SK-N-SH (cell line): ENCODE measurements at regions not wholly inside any gene's neighbourhood (a gene's known extent, or its start where the extent isn't known, plus 50 kb on each side); places are given as distances from the start of the nearest gene placed in this dataset.

Experiments used
- CTCF ChIA-PET: fragments of 300-600, 350-600 bp; formaldehyde crosslinking; extraction: SDS; loops from one replicate; lab custom pipeline; 2021; lab: Yijun Ruan, JAX
- POLR2A ChIA-PET: fragments of 350-600 bp; sonication (Branson Sonifier 250); formaldehyde crosslinking; extraction: SDS; loops from one replicate; lab custom pipeline; 2020; ENCODE audit warnings: antibody characterized with exemption, inconsistent platforms; lab: Yijun Ruan, JAX
- DNase-seq: peaks from one replicate; pipeline ENCODE4 v3.0.0; 2012
- H2AFZ ChIP-seq: fragments of 200-600 bp; sonication (generic); 2 replicates; pipeline ENCODE4 v1.8.1; 2016; ENCODE audit warnings: antibody characterized with exemption, mild to moderate bottlenecking, low read depth
- H3F3A ChIP-seq: fragments of 200-600 bp; sonication (generic); replicated peaks from 2 replicates; pipeline ENCODE3; 2016; ENCODE audit warnings: antibody characterized with exemption, mild to moderate bottlenecking; ENCODE audit not compliant: insufficient read depth
- H3K27ac ChIP-seq, 2 experiments: fragments of 200-500 bp in 1 of 2; fragments of 200-600 bp in 1 of 2; sonication (Bioruptor generic) in 1 of 2; sonication (generic), shearing (Covaris generic) in 1 of 2; 2 replicates each; pipeline versions ENCODE4 v1.5.1 to v1.6.1; 2014 to 2016; ENCODE audit warnings: low read depth in 2 of 2, inconsistent platforms in 1 of 2, low read length in 1 of 2, mild to moderate bottlenecking in 1 of 2, mixed read lengths in 1 of 2
- H3K27me3 ChIP-seq: fragments of 200-600 bp; sonication (generic), shearing (Covaris generic); 2 replicates; pipeline ENCODE4 v1.6.1; 2016; ENCODE audit warnings: mixed run types; ENCODE audit not compliant: insufficient read depth
- H3K36me3 ChIP-seq, 2 experiments: fragments of 200-500 bp in 1 of 2; fragments of 200-600 bp in 1 of 2; sonication (Bioruptor generic) in 1 of 2; sonication (generic) in 1 of 2; replicated peaks in 1 of 2; 2 replicates each; pipeline versions ENCODE3 to v1.5.1; 2014 to 2016; ENCODE audit warnings: low read length in 1 of 2, mild to moderate bottlenecking in 1 of 2; ENCODE audit not compliant: insufficient read depth in 2 of 2, control insufficient read depth in 1 of 2
- H3K4me1 ChIP-seq, 2 experiments: fragments of 200-500 bp in 1 of 2; fragments of 200-600 bp in 1 of 2; sonication (Bioruptor generic) in 1 of 2; sonication (generic), shearing (Covaris generic) in 1 of 2; 2 replicates each; pipeline versions ENCODE4 v1.5.1 to v1.6.1; 2014 to 2016; ENCODE audit warnings: low read depth in 1 of 2, low read length in 1 of 2, mixed run types in 1 of 2; ENCODE audit not compliant: insufficient read depth in 2 of 2, control insufficient read depth in 1 of 2
- H3K4me2 ChIP-seq: fragments of 200-600 bp; sonication (generic), shearing (Covaris generic); 2 replicates; pipeline ENCODE4 v1.6.1; 2017; ENCODE audit warnings: mixed run types
- H3K4me3 ChIP-seq, 2 experiments: fragments of 200-500 bp in 1 of 2; fragments of 200-600 bp in 1 of 2; sonication (Bioruptor generic) in 1 of 2; sonication (generic), shearing (Covaris generic) in 1 of 2; 2 replicates each; pipeline versions ENCODE4 v1.5.1 to v1.8.1; 2014 to 2016; ENCODE audit warnings: low read depth in 2 of 2, inconsistent platforms in 1 of 2, low read length in 1 of 2, mild to moderate bottlenecking in 1 of 2, mixed read lengths in 1 of 2, moderate library complexity in 1 of 2
- H3K79me2 ChIP-seq: fragments of 200-600 bp; sonication (generic); 2 replicates; pipeline ENCODE4 v1.8.1; 2017; ENCODE audit warnings: mild to moderate bottlenecking; ENCODE audit not compliant: insufficient read depth
- H3K9ac ChIP-seq: fragments of 200-600 bp; sonication (generic); 2 replicates; pipeline ENCODE4 v1.6.1; 2017; ENCODE audit warnings: mixed run types
- H3K9me2 ChIP-seq: fragments of 200-600 bp; sonication (generic); 2 replicates; pipeline ENCODE4 v1.6.1; 2017; ENCODE audit warnings: mixed run types
- H3K9me3 ChIP-seq: fragments of 200-600 bp; sonication (generic); 2 replicates; pipeline ENCODE4 v1.6.1; 2017; ENCODE audit warnings: mixed run types, mild to moderate bottlenecking, moderate library complexity
- H4K20me1 ChIP-seq: fragments of 200-600 bp; sonication (generic); 2 replicates; pipeline ENCODE4 v1.6.1; 2017; ENCODE audit warnings: mild to moderate bottlenecking, mixed run types; ENCODE audit not compliant: insufficient read depth
- CHD2 ChIP-seq: fragments of 150-350 bp; IDR thresholded peaks from 2 replicates; pipeline ENCODE4 v1.6.1; 2018; ENCODE audit warnings: low read length; ENCODE audit not compliant: partially characterized antibody
- CTCF ChIP-seq: fragments of 200-600 bp; sonication (generic); IDR thresholded peaks from 2 replicates; pipeline ENCODE4 v1.6.1; 2017; ENCODE audit warnings: antibody characterized with exemption, mild to moderate bottlenecking, moderate library complexity
- GABPA ChIP-seq: IDR thresholded peaks from 2 replicates; pipeline ENCODE4 v1.4.0; 2012; ENCODE audit warnings: low read depth, mild to moderate bottlenecking
- IRF3 ChIP-seq: fragments of 150-350 bp; IDR thresholded peaks from 2 replicates; pipeline ENCODE4 v1.6.1; 2016; ENCODE audit warnings: mild to moderate bottlenecking, low read depth, low read length
- JUND ChIP-seq: IDR thresholded peaks from 2 replicates; pipeline ENCODE4 v1.4.0; 2012
- MAX ChIP-seq: IDR thresholded peaks from 2 replicates; pipeline ENCODE4 v1.4.0; 2012; ENCODE audit warnings: low read depth
- MXI1 ChIP-seq: IDR thresholded peaks from 2 replicates; pipeline ENCODE4 v1.6.1; 2012; ENCODE audit warnings: mild to moderate bottlenecking, low read depth, low read length, improper control_type of control experiment
- NRF1 ChIP-seq: IDR thresholded peaks from 2 replicates; pipeline ENCODE4 v1.6.1; 2012; ENCODE audit warnings: low read depth, mild to moderate bottlenecking, low read length
- RCOR1 ChIP-seq: fragments of 150-350 bp; IDR thresholded peaks from 2 replicates; pipeline ENCODE4 v1.6.1; 2017; ENCODE audit warnings: antibody characterized with exemption, low read length
- REST ChIP-seq: IDR thresholded peaks from 2 replicates; pipeline ENCODE4 v1.6.1; 2012; ENCODE audit warnings: mild to moderate bottlenecking, low read depth, low read length, moderate library complexity
- RFX5 ChIP-seq: IDR thresholded peaks from 2 replicates; pipeline ENCODE4 v1.6.1; 2012; ENCODE audit warnings: mild to moderate bottlenecking, improper control_type of control experiment, low read length
- RXRA ChIP-seq: IDR thresholded peaks from 2 replicates; pipeline ENCODE4 v1.4.0; 2012; ENCODE audit warnings: low read depth, mild to moderate bottlenecking, borderline replicate concordance
- SIN3A ChIP-seq: IDR thresholded peaks from 2 replicates; pipeline ENCODE4 v1.6.1; 2012; ENCODE audit warnings: low read depth, mild to moderate bottlenecking, low read length, moderate library complexity, borderline replicate concordance
- TEAD4 ChIP-seq: IDR thresholded peaks from 2 replicates; pipeline ENCODE4 v1.4.0; 2012; ENCODE audit warnings: mild to moderate bottlenecking, borderline replicate concordance; ENCODE audit not compliant: insufficient read depth
- USF2 ChIP-seq: fragments of 150-350 bp; IDR thresholded peaks from 2 replicates; pipeline ENCODE4 v1.6.1; 2017; ENCODE audit warnings: antibody characterized with exemption, low read length, low read depth, borderline replicate concordance
- YY1 ChIP-seq: IDR thresholded peaks from 2 replicates; pipeline ENCODE4 v1.4.0; 2012; ENCODE audit warnings: low read depth, mild to moderate bottlenecking
- WGBS: methylation state at CpG from one replicate; pipeline ENCODE4 v1.1.6; 2017; ENCODE audit warnings: low lambda C conversion rate; 5-methylcytosine and 5-hydroxymethylcytosine counted together
- TF ChIP-seq, protein P1 (sequence below): IDR thresholded peaks from 2 replicates; pipeline ENCODE4 v1.4.0; 2012; ENCODE audit warnings: low read depth, borderline replicate concordance
- TF ChIP-seq, protein P2 (sequence below): IDR thresholded peaks from 2 replicates; pipeline ENCODE4 v1.4.0; 2012; ENCODE audit warnings: low read depth, borderline replicate concordance

DNA sequence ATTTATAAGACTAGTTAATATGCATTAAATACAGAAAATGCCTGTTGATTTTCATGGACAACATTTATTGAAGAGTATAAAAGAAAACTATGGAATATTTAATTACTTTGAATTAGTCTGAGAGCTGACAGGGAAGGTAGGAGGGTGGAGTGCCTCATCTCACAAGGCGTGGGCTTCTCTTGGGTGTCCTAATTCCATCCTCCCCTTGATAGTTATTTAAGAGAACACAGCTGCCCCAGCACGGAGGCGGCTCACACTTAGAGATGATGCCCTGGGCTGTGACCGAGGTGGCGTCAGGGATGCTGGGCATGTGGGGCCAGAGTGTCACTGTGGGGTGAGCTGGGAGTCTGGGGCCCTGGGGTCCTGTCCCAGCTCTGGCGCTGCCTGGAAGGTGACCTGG lies 493.0 kb downstream of the PTPRU start:
- H3K27ac ChIP-seq, result no peak overlapping the region
- no peaks in the 10 kb centered on the region for H3K27me3 ChIP-seq
- H3K4me3 ChIP-seq, result no peak overlapping the region
- ChIA-PET CTCF (interaction anchor here (1.2 kb wide), 1 partner anchor 357 kb away, joined by 3 read pairs; no protein-coding TSS in a partner anchor), POLR2A (no interaction called here)
- no peak for DNase-seq
- H3K9me2 ChIP-seq, result no peaks in the 10 kb centered on the region
- H3K4me1 ChIP-seq, result no peaks in the 10 kb centered on the region; a peak in 1 of 4 replicates
- no peaks in the 10 kb centered on the region for H3K36me3 ChIP-seq
- 60% methylated on average over 6 of the region's 6 CpGs for WGBS
- H2AFZ ChIP-seq, result no peak overlapping the region
- H3K9me3 ChIP-seq, result no peaks in the 10 kb centered on the region
- H3K9ac ChIP-seq, result no peak overlapping the region
- no peaks in the 10 kb centered on the region for H4K20me1 ChIP-seq
- TF ChIP-seq RCOR1, result no peak
- TF ChIP-seq, protein P1, sequence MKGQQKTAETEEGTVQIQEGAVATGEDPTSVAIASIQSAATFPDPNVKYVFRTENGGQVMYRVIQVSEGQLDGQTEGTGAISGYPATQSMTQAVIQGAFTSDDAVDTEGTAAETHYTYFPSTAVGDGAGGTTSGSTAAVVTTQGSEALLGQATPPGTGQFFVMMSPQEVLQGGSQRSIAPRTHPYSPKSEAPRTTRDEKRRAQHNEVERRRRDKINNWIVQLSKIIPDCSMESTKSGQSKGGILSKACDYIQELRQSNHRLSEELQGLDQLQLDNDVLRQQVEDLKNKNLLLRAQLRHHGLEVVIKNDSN, result no peak
- TF ChIP-seq MXI1, result no peak
- TF ChIP-seq, protein P2, sequence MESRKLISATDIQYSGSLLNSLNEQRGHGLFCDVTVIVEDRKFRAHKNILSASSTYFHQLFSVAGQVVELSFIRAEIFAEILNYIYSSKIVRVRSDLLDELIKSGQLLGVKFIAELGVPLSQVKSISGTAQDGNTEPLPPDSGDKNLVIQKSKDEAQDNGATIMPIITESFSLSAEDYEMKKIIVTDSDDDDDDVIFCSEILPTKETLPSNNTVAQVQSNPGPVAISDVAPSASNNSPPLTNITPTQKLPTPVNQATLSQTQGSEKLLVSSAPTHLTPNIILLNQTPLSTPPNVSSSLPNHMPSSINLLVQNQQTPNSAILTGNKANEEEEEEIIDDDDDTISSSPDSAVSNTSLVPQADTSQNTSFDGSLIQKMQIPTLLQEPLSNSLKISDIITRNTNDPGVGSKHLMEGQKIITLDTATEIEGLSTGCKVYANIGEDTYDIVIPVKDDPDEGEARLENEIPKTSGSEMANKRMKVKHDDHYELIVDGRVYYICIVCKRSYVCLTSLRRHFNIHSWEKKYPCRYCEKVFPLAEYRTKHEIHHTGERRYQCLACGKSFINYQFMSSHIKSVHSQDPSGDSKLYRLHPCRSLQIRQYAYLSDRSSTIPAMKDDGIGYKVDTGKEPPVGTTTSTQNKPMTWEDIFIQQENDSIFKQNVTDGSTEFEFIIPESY, result no peak
- TF ChIP-seq TEAD4, result no peak
- no peak for TF ChIP-seq SIN3A
- no peak for TF ChIP-seq JUND
- TF ChIP-seq REST, result no peak
- TF ChIP-seq GABPA, result no peak
- no peak for TF ChIP-seq MAX
- no peak for TF ChIP-seq CTCF
- no peak for TF ChIP-seq YY1
- no peak for TF ChIP-seq NRF1
- no peak for TF ChIP-seq USF2
- no peak for TF ChIP-seq RXRA
- TF ChIP-seq IRF3, result no peak
- no peak for TF ChIP-seq CHD2
- TF ChIP-seq RFX5, result no peak
- H3K79me2 ChIP-seq, result no peaks in the 10 kb centered on the region
- no peaks in the 10 kb centered on the region for H3F3A ChIP-seq
- no peak overlapping the region for H3K4me2 ChIP-seq
